CD4-positive, alpha-beta memory T cell (primary cell): ENCODE measurements at regions not wholly inside any gene's neighbourhood (a gene's known extent, or its start where the extent isn't known, plus 50 kb on each side); places are given as distances from the start of the nearest gene placed in this dataset.
A peak's percentile ranks its signal among the peaks of the same experiment; 100 is the strongest.

Experiments
- CTCF ChIA-PET: fragments of 350-600 bp; sonication (Branson Sonifier 250); formaldehyde crosslinking; loops from one replicate; lab custom pipeline; 2021; ENCODE audit warnings: inconsistent platforms; ENCODE audit not compliant: partially characterized antibody; lab: Charles Lee
- POLR2A ChIA-PET: fragments of 350-600 bp; sonication (Branson Sonifier 250); formaldehyde crosslinking; loops from one replicate; lab custom pipeline; 2021; ENCODE audit not compliant: partially characterized antibody; lab: Charles Lee
- DNase-seq, 5 donors: peaks; one replicate each; pipeline versions ENCODE4 v3.0.0 to v3.0.0-alpha.2; 2020 to 2022; ENCODE audit warnings: mixed read lengths in 1 of 5
- H3K27ac ChIP-seq: one replicate; pipeline ENCODE4 v1.7.0; 2013; ENCODE audit warnings: low read depth, low read length
- H3K27me3 ChIP-seq: 2 replicates; pipeline ENCODE4 v1.7.0; 2013; ENCODE audit warnings: mild to moderate bottlenecking, low read length, moderate library complexity; ENCODE audit not compliant: insufficient read depth
- H3K36me3 ChIP-seq: 2 replicates; pipeline ENCODE4 v1.7.0; 2013; ENCODE audit warnings: mild to moderate bottlenecking, low read length, moderate library complexity; ENCODE audit not compliant: insufficient read depth
- H3K4me1 ChIP-seq: 2 replicates; pipeline ENCODE4 v1.7.0; 2013; ENCODE audit warnings: mild to moderate bottlenecking, low read length, moderate library complexity; ENCODE audit not compliant: insufficient read depth
- H3K4me3 ChIP-seq, 2 donors: one replicate each; pipeline ENCODE4 v1.7.0; 2013; ENCODE audit warnings: low read length in 2 of 2, mild to moderate bottlenecking in 1 of 2
- H3K9me3 ChIP-seq, 2 donors: one replicate each; pipeline ENCODE4 v1.7.0; 2013; ENCODE audit warnings: low read length in 2 of 2, control low read depth in 1 of 2; ENCODE audit not compliant: control insufficient read depth in 1 of 2
- H3K27ac Mint-ChIP-seq, 7 donors: one replicate each; pipeline ENCODE4 v1.8.0; 2020 to 2021; ENCODE audit warnings: mixed read lengths in 7 of 7, mild to moderate bottlenecking in 6 of 7, inconsistent platforms in 3 of 7, moderate library complexity in 3 of 7
- H3K27me3 Mint-ChIP-seq, 2 donors: one replicate each; pipeline ENCODE4 v1.8.0; 2020 to 2021; ENCODE audit warnings: mixed read lengths in 2 of 2
- H3K36me3 Mint-ChIP-seq, 2 donors: one replicate each; pipeline ENCODE4 v1.8.0; 2020 to 2021; ENCODE audit warnings: mixed read lengths in 2 of 2, inconsistent platforms in 1 of 2, mild to moderate bottlenecking in 1 of 2
- H3K4me1 Mint-ChIP-seq, 4 donors: one replicate each; pipeline ENCODE4 v1.8.0; 2020 to 2021; ENCODE audit warnings: mixed read lengths in 4 of 4, mild to moderate bottlenecking in 1 of 4
- H3K4me3 Mint-ChIP-seq, 8 donors: one replicate each; pipeline ENCODE4 v1.8.0; 2020 to 2021; ENCODE audit warnings: mixed read lengths in 8 of 8, mild to moderate bottlenecking in 7 of 8, moderate library complexity in 6 of 8, inconsistent platforms in 3 of 8
- H3K9me3 Mint-ChIP-seq, 8 donors: one replicate each; pipeline ENCODE4 v1.8.0; 2020 to 2021; ENCODE audit warnings: mixed read lengths in 8 of 8, mild to moderate bottlenecking in 5 of 8, inconsistent platforms in 3 of 8, moderate library complexity in 1 of 8
- intact Hi-C: fragments of 100-400 bp; cut with micrococcal nuclease; formaldehyde crosslinking; loops from one replicate; pipeline ENCODE4 v1.15.1; 2023

- Histone ChIP-seq H3K9me3 (no peaks in the 10 kb centered on the region), H3K36me3 (no peaks in the 10 kb centered on the region), H3K4me1 (no peaks in the 10 kb centered on the region), H3K27me3 (no peaks in the 10 kb centered on the region), H3K4me3 (no peak overlapping the region), H3K27ac (no peak overlapping the region)
- ChIA-PET CTCF (interaction anchor here (1.2 to 4.5 kb wide), 7 partner anchors 11 to 1116 kb away, joined by 3 to 80 read pairs (median 4); partner anchors contain the start of gene COL12A1), POLR2A (no interaction called here)
- DNase-seq, result no peak
- H3K4me3 Mint-ChIP-seq, result no peak overlapping the region
- H3K4me1 Mint-ChIP-seq, result no peaks in the 10 kb centered on the region
- intact Hi-C loops, result loop anchor here (2.0 kb wide), 1 partner anchor 353 kb away; no protein-coding TSS in a partner anchor
- H3K36me3 Mint-ChIP-seq, result no peaks in the 10 kb centered on the region
- no peak overlapping the region for H3K27ac Mint-ChIP-seq
- peaks cover 1 to 8% of the 10 kb centered on the region in 2 donors for H3K27me3 Mint-ChIP-seq
- H3K9me3 Mint-ChIP-seq, result peaks cover 0 to 4% (median under 1%) of the 10 kb centered on the region in 8 donors
Observed at GRCh38 chr6:74091794-74092157, 395.8 kb downstream of the CD109 start.

- peaks cover 0 to 4% (median under 1%) of the 10 kb centered on the region in 8 donors for H3K9me3 Mint-ChIP-seq
- Histone ChIP-seq H3K4me1 (no peaks in the 10 kb centered on the region), H3K9me3 (no peaks in the 10 kb centered on the region), H3K27me3 (no peaks in the 10 kb centered on the region), H3K4me3 (no peak overlapping the region), H3K27ac (no peak overlapping the region), H3K36me3 (no peaks in the 10 kb centered on the region)
- DNase-seq, result peak in 2 of 5 donors; percentile 7 to 14
- H3K27me3 Mint-ChIP-seq, result peaks cover 1 to 8% of the 10 kb centered on the region in 2 donors
- no peaks in the 10 kb centered on the region for H3K4me1 Mint-ChIP-seq
- no peaks in the 10 kb centered on the region for H3K36me3 Mint-ChIP-seq
- no peak overlapping the region for H3K4me3 Mint-ChIP-seq
- ChIA-PET CTCF (interaction anchor here (1.2 to 4.5 kb wide), 7 partner anchors 11 to 1116 kb away, joined by 3 to 80 read pairs (median 4); partner anchors contain the start of gene COL12A1), POLR2A (no interaction called here)
- no peak overlapping the region for H3K27ac Mint-ChIP-seq
- intact Hi-C loops, result loop anchor here (2.0 kb wide), 1 partner anchor 352 kb away; no protein-coding TSS in a partner anchor
Observed at GRCh38 chr6:74091136-74091793, 395.3 kb downstream of the CD109 start.

GRCh38 chr6:74087899-74088298 lies 391.9 kb downstream of the CD109 start:
- peaks cover 1 to 7% of the 10 kb centered on the region in 2 donors for H3K27me3 Mint-ChIP-seq
- no peak overlapping the region for H3K27ac Mint-ChIP-seq
- H3K36me3 ChIP-seq, result no peaks in the 10 kb centered on the region
- no peaks in the 10 kb centered on the region for H3K4me1 Mint-ChIP-seq
- no peaks in the 10 kb centered on the region for H3K27me3 ChIP-seq
- no peak for DNase-seq
- peaks cover 0 to 5% (median under 1%) of the 10 kb centered on the region in 8 donors for H3K9me3 Mint-ChIP-seq
- H3K27ac ChIP-seq, result no peak overlapping the region
- H3K4me1 ChIP-seq, result no peaks in the 10 kb centered on the region
- no peaks in the 10 kb centered on the region for H3K9me3 ChIP-seq
- CTCF ChIA-PET, result interaction anchor here (0.8 kb wide), 2 partner anchors 11 to 1123 kb away, joined by 3 read pairs; no protein-coding TSS in a partner anchor
- H3K36me3 Mint-ChIP-seq, result no peaks in the 10 kb centered on the region
- no peak overlapping the region for H3K4me3 ChIP-seq
- intact Hi-C loops, result no loop called here
- POLR2A ChIA-PET, result no interaction called here
- no peak overlapping the region for H3K4me3 Mint-ChIP-seq

- H3K4me3 Mint-ChIP-seq, result no peak overlapping the region
- Histone ChIP-seq H3K27me3 (no peaks in the 10 kb centered on the region), H3K36me3 (no peaks in the 10 kb centered on the region), H3K4me3 (no peak overlapping the region), H3K9me3 (no peaks in the 10 kb centered on the region), H3K27ac (no peak overlapping the region), H3K4me1 (no peaks in the 10 kb centered on the region)
- no peaks in the 10 kb centered on the region for H3K36me3 Mint-ChIP-seq
- H3K9me3 Mint-ChIP-seq, result peaks cover 0 to 4% (median 1%) of the 10 kb centered on the region in 8 donors
- intact Hi-C loops, result no loop called here
- no peaks in the 10 kb centered on the region for H3K27me3 Mint-ChIP-seq
- DNase-seq, result no peak
- no peaks in the 10 kb centered on the region for H3K4me1 Mint-ChIP-seq
- H3K27ac Mint-ChIP-seq, result no peak overlapping the region
- ChIA-PET CTCF (no interaction called here), POLR2A (no interaction called here)
Observed at GRCh38 chr6:74075896-74076295, 379.9 kb downstream of the CD109 start.

- no peaks in the 10 kb centered on the region for H3K9me3 ChIP-seq
- H3K27me3 ChIP-seq, result no peaks in the 10 kb centered on the region
- no peak overlapping the region for H3K27ac ChIP-seq
- intact Hi-C loops, result no loop called here
- H3K27me3 Mint-ChIP-seq, result no peaks in the 10 kb centered on the region
- no peaks in the 10 kb centered on the region for H3K36me3 ChIP-seq
- H3K4me1 ChIP-seq, result no peaks in the 10 kb centered on the region
- no peak overlapping the region for H3K4me3 ChIP-seq
- H3K36me3 Mint-ChIP-seq, result no peaks in the 10 kb centered on the region
- DNase-seq, result no peak
- no peak overlapping the region for H3K4me3 Mint-ChIP-seq
- peaks cover 0 to 4% (median 0%) of the 10 kb centered on the region in 8 donors for H3K9me3 Mint-ChIP-seq
- ChIA-PET POLR2A (no interaction called here), CTCF (no interaction called here)
- H3K27ac Mint-ChIP-seq, result no peak overlapping the region
- H3K4me1 Mint-ChIP-seq, result no peaks in the 10 kb centered on the region
Observed at GRCh38 chr6:74075323-74075722, 379.3 kb downstream of the CD109 start.

GRCh38 chr6:74074645-74075044 lies 378.6 kb downstream of the CD109 start:
- ChIA-PET POLR2A (no interaction called here), CTCF (no interaction called here)
- H3K4me1 Mint-ChIP-seq, result no peaks in the 10 kb centered on the region
- H3K27ac Mint-ChIP-seq, result no peak overlapping the region
- no peak for DNase-seq
- H3K9me3 Mint-ChIP-seq, result peaks cover 0 to 4% (median 0%) of the 10 kb centered on the region in 8 donors
- H3K27me3 Mint-ChIP-seq, result peaks cover 0 to 3% of the 10 kb centered on the region in 2 donors
- Histone ChIP-seq H3K4me1 (no peaks in the 10 kb centered on the region), H3K27me3 (no peaks in the 10 kb centered on the region), H3K27ac (no peak overlapping the region), H3K4me3 (no peak overlapping the region), H3K36me3 (no peaks in the 10 kb centered on the region), H3K9me3 (no peaks in the 10 kb centered on the region)
- intact Hi-C loops, result no loop called here
- H3K4me3 Mint-ChIP-seq, result no peak overlapping the region
- no peaks in the 10 kb centered on the region for H3K36me3 Mint-ChIP-seq

GRCh38 chr6:74073999-74074398 lies 378.0 kb downstream of the CD109 start:
- no peak overlapping the region for H3K27ac ChIP-seq
- H3K36me3 Mint-ChIP-seq, result no peaks in the 10 kb centered on the region
- H3K4me1 ChIP-seq, result no peaks in the 10 kb centered on the region
- no peaks in the 10 kb centered on the region for H3K4me1 Mint-ChIP-seq
- POLR2A ChIA-PET, result no interaction called here
- intact Hi-C loops, result no loop called here
- H3K4me3 ChIP-seq, result no peak overlapping the region
- H3K27ac Mint-ChIP-seq, result no peak overlapping the region
- H3K27me3 ChIP-seq, result no peaks in the 10 kb centered on the region
- peaks cover 0 to 4% (median 0%) of the 10 kb centered on the region in 8 donors for H3K9me3 Mint-ChIP-seq
- no peak for DNase-seq
- peaks cover 0 to 3% of the 10 kb centered on the region in 2 donors for H3K27me3 Mint-ChIP-seq
- no peak overlapping the region for H3K4me3 Mint-ChIP-seq
- no peaks in the 10 kb centered on the region for H3K36me3 ChIP-seq
- no peaks in the 10 kb centered on the region for H3K9me3 ChIP-seq
- CTCF ChIA-PET, result no interaction called here
